ENCODE measurements at regions not wholly inside any gene's neighbourhood (a gene's known extent, or its start where the extent isn't known, plus 50 kb on each side); places are given as distances from the start of the nearest gene placed in this dataset.

DNA sequence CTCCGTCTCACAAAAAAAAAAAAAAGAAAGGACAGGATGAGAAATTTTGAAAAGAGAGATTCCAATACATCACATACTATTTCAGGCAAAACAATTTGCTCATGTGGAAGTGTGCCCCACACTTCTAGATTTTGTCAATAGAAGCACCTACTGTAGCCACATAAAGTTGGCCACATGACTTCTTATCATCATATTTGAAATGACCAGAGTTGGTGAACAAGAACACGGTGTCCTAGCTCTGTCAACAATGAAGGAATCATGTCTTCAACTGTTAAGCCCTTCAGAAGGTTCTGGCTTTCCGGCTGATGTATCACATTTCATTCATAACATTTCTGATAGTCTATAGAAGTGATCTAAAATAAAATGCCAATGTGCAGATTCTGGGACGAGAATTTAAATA lies 534.5 kb downstream of the TMEM114 start:
- Histone ChIP-seq H3K4me1 (replicated peaks in 1 of 2) (no peaks in the 10 kb centered on the region), H3K36me3 (replicated peaks in 1 of 2) (no peaks in the 10 kb centered on the region), H3K27me3 (no peaks in the 10 kb centered on the region), H3K27ac (no peak overlapping the region), H3K4me3 (no peak overlapping the region), H3K9me3 (replicated peaks in 1 of 3) (no peaks in the 10 kb centered on the region)
- intact Hi-C loops (cut with DNase I): no loop called here
- DNase-seq: no peak
- 64 to 73% (median 69%) methylated on average over 4 of the region's 4 CpGs for WGBS, 4 donors
- TF ChIP-seq, protein P1, sequence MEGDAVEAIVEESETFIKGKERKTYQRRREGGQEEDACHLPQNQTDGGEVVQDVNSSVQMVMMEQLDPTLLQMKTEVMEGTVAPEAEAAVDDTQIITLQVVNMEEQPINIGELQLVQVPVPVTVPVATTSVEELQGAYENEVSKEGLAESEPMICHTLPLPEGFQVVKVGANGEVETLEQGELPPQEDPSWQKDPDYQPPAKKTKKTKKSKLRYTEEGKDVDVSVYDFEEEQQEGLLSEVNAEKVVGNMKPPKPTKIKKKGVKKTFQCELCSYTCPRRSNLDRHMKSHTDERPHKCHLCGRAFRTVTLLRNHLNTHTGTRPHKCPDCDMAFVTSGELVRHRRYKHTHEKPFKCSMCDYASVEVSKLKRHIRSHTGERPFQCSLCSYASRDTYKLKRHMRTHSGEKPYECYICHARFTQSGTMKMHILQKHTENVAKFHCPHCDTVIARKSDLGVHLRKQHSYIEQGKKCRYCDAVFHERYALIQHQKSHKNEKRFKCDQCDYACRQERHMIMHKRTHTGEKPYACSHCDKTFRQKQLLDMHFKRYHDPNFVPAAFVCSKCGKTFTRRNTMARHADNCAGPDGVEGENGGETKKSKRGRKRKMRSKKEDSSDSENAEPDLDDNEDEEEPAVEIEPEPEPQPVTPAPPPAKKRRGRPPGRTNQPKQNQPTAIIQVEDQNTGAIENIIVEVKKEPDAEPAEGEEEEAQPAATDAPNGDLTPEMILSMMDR (IDR thresholded peaks at IDR 0.05): no peak
- no peak for TF ChIP-seq POLR2A (IDR thresholded peaks at IDR 0.05)

DNA sequence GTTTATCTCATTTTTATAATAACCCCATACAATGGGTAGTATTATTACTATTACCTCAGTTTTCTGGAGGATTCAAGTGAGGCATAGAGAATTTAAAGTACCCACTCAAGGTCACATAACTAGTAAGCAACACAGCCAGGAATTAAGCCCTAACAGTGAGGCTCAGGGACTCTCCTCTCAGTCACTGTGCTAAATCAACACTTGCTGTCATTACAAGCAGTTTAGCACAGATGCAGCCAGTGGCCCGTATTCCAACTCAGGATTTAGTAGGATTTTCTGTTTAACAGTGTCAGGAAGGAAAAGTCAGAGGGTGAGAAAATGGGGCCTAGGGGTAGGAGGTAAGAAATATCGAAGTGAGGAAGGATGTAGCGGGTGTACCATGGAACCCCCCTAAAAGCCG lies 536.9 kb downstream of the TMEM114 start:
- WGBS, 4 donors: 61 to 69% (median 64%) methylated on average over 4 of the region's 4 CpGs
- Histone ChIP-seq H3K36me3 (replicated peaks in 1 of 2) (no peaks in the 10 kb centered on the region), H3K9me3 (replicated peaks in 1 of 3) (no peaks in the 10 kb centered on the region), H3K27me3 (no peaks in the 10 kb centered on the region), H3K4me3 (no peak overlapping the region), H3K4me1 (replicated peaks in 1 of 2) (no peaks in the 10 kb centered on the region), H3K27ac (no peak overlapping the region)
- TF ChIP-seq, protein P1 (IDR thresholded peaks at IDR 0.05): no peak
- no peak for TF ChIP-seq POLR2A (IDR thresholded peaks at IDR 0.05)
- intact Hi-C loops (cut with DNase I): no loop called here
- no peak for DNase-seq

DNA sequence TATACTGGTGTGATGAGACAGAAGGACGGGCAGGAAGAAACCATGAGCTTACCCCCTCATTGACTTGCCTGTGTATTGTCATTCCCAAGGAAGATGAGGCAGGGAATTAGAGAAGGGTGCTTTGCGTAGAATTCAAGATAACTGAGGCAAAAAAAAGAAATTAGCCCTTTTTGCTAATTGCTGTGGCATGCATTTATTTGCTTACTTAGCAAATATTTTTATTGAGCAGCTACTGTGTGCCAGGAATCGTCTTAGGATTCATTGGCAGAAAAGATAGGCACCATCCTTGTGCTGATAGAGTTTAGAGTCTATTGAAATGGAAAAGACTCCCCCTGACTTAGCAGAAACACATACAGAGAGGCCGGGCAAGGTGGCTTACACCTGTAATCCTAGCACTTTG lies 541.9 kb downstream of the TMEM114 start:
- Histone ChIP-seq H3K9me3 (replicated peaks in 1 of 3) (no peaks in the 10 kb centered on the region), H3K4me1 (replicated peaks in 1 of 2) (no peaks in the 10 kb centered on the region), H3K27me3 (no peaks in the 10 kb centered on the region), H3K4me3 (no peak overlapping the region), H3K27ac (no peak overlapping the region), H3K36me3 (replicated peaks in 1 of 2) (no peaks in the 10 kb centered on the region)
- DNase-seq: no peak
- WGBS, 4 donors: 62 to 76% (median 70%) methylated on average over 4 of the region's 4 CpGs
- intact Hi-C loops (cut with DNase I): no loop called here
- TF ChIP-seq, protein P1 (IDR thresholded peaks at IDR 0.05): no peak
- no peak for TF ChIP-seq POLR2A (IDR thresholded peaks at IDR 0.05)

DNA sequence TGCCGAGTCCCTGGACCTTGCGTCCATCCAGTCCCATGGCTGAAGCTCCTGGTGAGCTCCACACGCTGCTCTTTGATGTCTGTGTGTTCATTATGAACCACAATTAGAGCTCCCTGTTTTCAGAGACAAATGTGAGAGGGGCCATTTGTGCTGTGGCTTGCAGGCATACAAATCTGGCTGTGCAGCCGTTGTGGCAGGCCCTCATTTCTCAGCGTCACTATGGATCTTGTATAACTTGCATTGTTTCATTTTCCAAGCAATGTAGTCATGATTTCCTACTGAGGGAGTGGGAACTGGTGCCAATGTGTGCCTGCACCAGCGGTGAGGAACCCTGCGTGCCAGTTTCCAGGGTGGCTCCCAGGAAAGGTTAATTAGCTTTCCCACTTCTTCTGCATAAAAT lies 542.6 kb downstream of the TMEM114 start:
- 60 to 79% (median 73%) methylated on average over 4 to 7 of the region's 7 CpGs for WGBS, 4 donors
- Histone ChIP-seq H3K9me3 (replicated peaks in 1 of 3) (no peaks in the 10 kb centered on the region), H3K27me3 (no peaks in the 10 kb centered on the region), H3K27ac (no peak overlapping the region), H3K4me1 (replicated peaks in 1 of 2) (no peaks in the 10 kb centered on the region), H3K36me3 (replicated peaks in 1 of 2) (no peaks in the 10 kb centered on the region), H3K4me3 (no peak overlapping the region)
- TF ChIP-seq, protein P1 (IDR thresholded peaks at IDR 0.05): no peak
- TF ChIP-seq POLR2A (IDR thresholded peaks at IDR 0.05): no peak
- intact Hi-C loops (cut with DNase I): no loop called here
- DNase-seq: no peak

Measured in adrenal gland (tissue), 9 donors.